WTC11 (cell line): ENCODE measurements at regions not wholly inside any gene's neighbourhood (a gene's known extent, or its start where the extent isn't known, plus 50 kb on each side); places are given as distances from the start of the nearest gene placed in this dataset.

Experiments
- CREB1 ChIP-seq: sonication (generic); formaldehyde crosslinking; IDR thresholded peaks from 2 replicates; pipeline ENCODE4 v1.8.0; 2023; ENCODE audit warnings: mild to moderate bottlenecking, missing genetic modification reagents
- ESRRA ChIP-seq: sonication (generic); formaldehyde crosslinking; IDR thresholded peaks from 2 replicates; pipeline ENCODE4 v1.8.1; 2022; ENCODE audit warnings: mild to moderate bottlenecking, missing genetic modification reagents, borderline replicate concordance
- RELA ChIP-seq: sonication (generic); formaldehyde crosslinking; IDR thresholded peaks from 2 replicates; pipeline ENCODE4 v1.8.1; 2022; ENCODE audit warnings: missing genetic modification reagents, mild to moderate bottlenecking, borderline replicate concordance
- STAT6 ChIP-seq: sonication (generic); formaldehyde crosslinking; conservative IDR thresholded peaks from 2 replicates; pipeline ENCODE4 v1.8.1; 2023; ENCODE audit warnings: mild to moderate bottlenecking, low read depth, missing genetic modification reagents, moderate library complexity
- ZNF416 ChIP-seq: fragments of 250-450 bp; sonication (Bioruptor Pico); IDR thresholded peaks from 2 replicates; pipeline ENCODE4 v1.9.0; 2021; ENCODE audit warnings: mild to moderate bottlenecking, inconsistent platforms
- TF ChIP-seq, protein P1 (sequence below): fragments of 200-600 bp; IDR thresholded peaks from 2 replicates; pipeline ENCODE4 v1.8.0; 2022; ENCODE audit warnings: antibody characterized with exemption
- TF ChIP-seq, protein P2 (sequence below): sonication (generic); formaldehyde crosslinking; IDR thresholded peaks from 2 replicates; pipeline ENCODE4 v1.8.1; 2022; ENCODE audit warnings: low read depth, mild to moderate bottlenecking, moderate library complexity, missing genetic modification reagents, borderline replicate concordance
- TF ChIP-seq, protein P3 (sequence below): fragments of 250-450 bp; sonication (Bioruptor Pico); IDR thresholded peaks from 2 replicates; pipeline ENCODE4 v2.1.2; 2022; ENCODE audit warnings: mild to moderate bottlenecking, moderate library complexity

GRCh38 chr13:44735806-44736205 lies 159.7 kb upstream of the TSC22D1 start:
- TF ChIP-seq, protein P1, sequence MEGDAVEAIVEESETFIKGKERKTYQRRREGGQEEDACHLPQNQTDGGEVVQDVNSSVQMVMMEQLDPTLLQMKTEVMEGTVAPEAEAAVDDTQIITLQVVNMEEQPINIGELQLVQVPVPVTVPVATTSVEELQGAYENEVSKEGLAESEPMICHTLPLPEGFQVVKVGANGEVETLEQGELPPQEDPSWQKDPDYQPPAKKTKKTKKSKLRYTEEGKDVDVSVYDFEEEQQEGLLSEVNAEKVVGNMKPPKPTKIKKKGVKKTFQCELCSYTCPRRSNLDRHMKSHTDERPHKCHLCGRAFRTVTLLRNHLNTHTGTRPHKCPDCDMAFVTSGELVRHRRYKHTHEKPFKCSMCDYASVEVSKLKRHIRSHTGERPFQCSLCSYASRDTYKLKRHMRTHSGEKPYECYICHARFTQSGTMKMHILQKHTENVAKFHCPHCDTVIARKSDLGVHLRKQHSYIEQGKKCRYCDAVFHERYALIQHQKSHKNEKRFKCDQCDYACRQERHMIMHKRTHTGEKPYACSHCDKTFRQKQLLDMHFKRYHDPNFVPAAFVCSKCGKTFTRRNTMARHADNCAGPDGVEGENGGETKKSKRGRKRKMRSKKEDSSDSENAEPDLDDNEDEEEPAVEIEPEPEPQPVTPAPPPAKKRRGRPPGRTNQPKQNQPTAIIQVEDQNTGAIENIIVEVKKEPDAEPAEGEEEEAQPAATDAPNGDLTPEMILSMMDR = no peak
- TF ChIP-seq, protein P2, sequence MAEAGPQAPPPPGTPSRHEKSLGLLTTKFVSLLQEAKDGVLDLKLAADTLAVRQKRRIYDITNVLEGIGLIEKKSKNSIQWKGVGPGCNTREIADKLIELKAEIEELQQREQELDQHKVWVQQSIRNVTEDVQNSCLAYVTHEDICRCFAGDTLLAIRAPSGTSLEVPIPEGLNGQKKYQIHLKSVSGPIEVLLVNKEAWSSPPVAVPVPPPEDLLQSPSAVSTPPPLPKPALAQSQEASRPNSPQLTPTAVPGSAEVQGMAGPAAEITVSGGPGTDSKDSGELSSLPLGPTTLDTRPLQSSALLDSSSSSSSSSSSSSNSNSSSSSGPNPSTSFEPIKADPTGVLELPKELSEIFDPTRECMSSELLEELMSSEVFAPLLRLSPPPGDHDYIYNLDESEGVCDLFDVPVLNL (CRISPR knock-in tag) = no peak
- TF ChIP-seq ESRRA (CRISPR knock-in tag) (no peak), CREB1 (no peak), STAT6 (no peak), ZNF416 (CRISPR knock-in tag) (no peak), RELA (CRISPR knock-in tag) (no peak)
- TF ChIP-seq, protein P3, sequence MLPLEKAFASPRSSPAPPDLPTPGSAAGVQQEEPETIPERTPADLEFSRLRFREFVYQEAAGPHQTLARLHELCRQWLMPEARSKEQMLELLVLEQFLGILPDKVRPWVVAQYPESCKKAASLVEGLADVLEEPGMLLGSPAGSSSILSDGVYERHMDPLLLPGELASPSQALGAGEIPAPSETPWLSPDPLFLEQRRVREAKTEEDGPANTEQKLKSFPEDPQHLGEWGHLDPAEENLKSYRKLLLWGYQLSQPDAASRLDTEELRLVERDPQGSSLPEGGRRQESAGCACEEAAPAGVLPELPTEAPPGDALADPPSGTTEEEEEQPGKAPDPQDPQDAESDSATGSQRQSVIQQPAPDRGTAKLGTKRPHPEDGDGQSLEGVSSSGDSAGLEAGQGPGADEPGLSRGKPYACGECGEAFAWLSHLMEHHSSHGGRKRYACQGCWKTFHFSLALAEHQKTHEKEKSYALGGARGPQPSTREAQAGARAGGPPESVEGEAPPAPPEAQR = no peak
